H1 (cell line): ENCODE measurements at regions not wholly inside any gene's neighbourhood (a gene's known extent, or its start where the extent isn't known, plus 50 kb on each side); places are given as distances from the start of the nearest gene placed in this dataset.

Experiments
- CTCF ChIA-PET: fragments of 300-600 bp; sonication (Branson Sonifier 250); formaldehyde crosslinking; loops from one replicate; lab custom pipeline; 2021; ENCODE audit not compliant: partially characterized antibody; lab: Charles Lee
- POLR2A ChIA-PET: fragments of 300-600 bp; sonication (Branson Sonifier 250); formaldehyde crosslinking; loops from one replicate; lab custom pipeline; 2021; ENCODE audit warnings: inconsistent platforms; ENCODE audit not compliant: partially characterized antibody; lab: Charles Lee
- DNase-seq, 2 experiments: peaks; one replicate each; pipeline versions ENCODE4 v3.0.0 to v3.0.0-alpha.2; 2010 to 2022; ENCODE audit warnings: low spot score in 2 of 2, low read depth in 1 of 2, mixed read lengths in 1 of 2
- FAIRE-seq: peaks from 2 replicates; lab custom pipeline; 2011; peaks lifted over from hg19 to GRCh38; lab: Jason Lieb, UNC
- H2AFZ ChIP-seq: 2 replicates; pipeline ENCODE4 v1.8.1; 2012; ENCODE audit warnings: low read length, inconsistent platforms
- H2AK5ac ChIP-seq: 2 replicates; pipeline ENCODE4 v1.6.1; 2013; ENCODE audit warnings: low read depth, low read length
- H2BK120ac ChIP-seq: replicated peaks from 2 replicates; pipeline ENCODE3; 2013; ENCODE audit warnings: low read depth, low read length, inconsistent platforms
- H2BK12ac ChIP-seq: 2 replicates; pipeline ENCODE4 v1.6.1; 2013; ENCODE audit warnings: low read depth, low read length
- H2BK15ac ChIP-seq: 2 replicates; pipeline ENCODE4 v1.6.1; 2013; ENCODE audit warnings: low read length
- H2BK20ac ChIP-seq: 2 replicates; pipeline ENCODE4 v1.6.1; 2013; ENCODE audit warnings: low read length
- H2BK5ac ChIP-seq: 2 replicates; pipeline ENCODE4 v1.6.1; 2013; ENCODE audit warnings: low read depth, low read length
- H3K14ac ChIP-seq: 2 replicates; pipeline ENCODE4 v1.6.1; 2013; ENCODE audit warnings: inconsistent platforms; ENCODE audit not compliant: insufficient read length
- H3K18ac ChIP-seq: 2 replicates; pipeline ENCODE4 v1.6.1; 2013; ENCODE audit warnings: low read length; ENCODE audit errors: extremely low read depth
- H3K23ac ChIP-seq: 2 replicates; pipeline ENCODE4 v1.6.1; 2013; ENCODE audit warnings: inconsistent platforms; ENCODE audit not compliant: insufficient read length
- H3K23me2 ChIP-seq: 2 replicates; pipeline ENCODE4 v1.6.1; 2013; ENCODE audit warnings: low read depth, low read length
- H3K27ac ChIP-seq: 2 replicates; pipeline ENCODE4 v1.6.1; 2011; ENCODE audit warnings: low read depth, low read length, inconsistent platforms
- H3K27me3 ChIP-seq, 4 experiments: replicated peaks in 1 of 4; 1 replicate in 1 of 4; 2 replicates in 3 of 4; pipeline versions ENCODE4 v1.6.1 to v1.8.1; 2011 to 2013; ENCODE audit warnings: low read length in 3 of 4, mild to moderate bottlenecking in 3 of 4, inconsistent platforms in 2 of 4, mixed read lengths in 2 of 4, moderate library complexity in 1 of 4; ENCODE audit not compliant: control insufficient read depth in 3 of 4, insufficient read depth in 3 of 4; ENCODE audit errors: extremely low read depth in 1 of 4
- H3K36me3 ChIP-seq, 4 experiments: 2 replicates each; pipeline versions ENCODE4 v1.6.1 to v1.8.1; 2011 to 2013; ENCODE audit warnings: mild to moderate bottlenecking in 4 of 4, low read length in 3 of 4, moderate library complexity in 2 of 4, control low read depth in 1 of 4, inconsistent platforms in 1 of 4; ENCODE audit not compliant: insufficient read depth in 4 of 4, control insufficient read depth in 2 of 4
- H3K4ac ChIP-seq: replicated peaks from 2 replicates; pipeline ENCODE3; 2013; ENCODE audit warnings: low read length, low read depth, mixed read lengths, inconsistent platforms; ENCODE audit not compliant: insufficient read length
- H3K4me1 ChIP-seq, 4 experiments: replicated peaks in 1 of 4; 1 replicate in 1 of 4; 2 replicates in 3 of 4; pipeline versions ENCODE4 v1.6.1 to v1.8.1; 2011 to 2013; ENCODE audit warnings: low read length in 3 of 4, inconsistent platforms in 2 of 4, mixed read lengths in 1 of 4; ENCODE audit not compliant: insufficient read depth in 4 of 4, control insufficient read depth in 3 of 4
- H3K4me2 ChIP-seq, 2 experiments: 2 replicates each; pipeline versions ENCODE4 v1.6.1 to v1.8.1; 2011 to 2013; ENCODE audit warnings: low read depth in 2 of 2, low read length in 2 of 2, control low read depth in 1 of 2, inconsistent platforms in 1 of 2, mild to moderate bottlenecking in 1 of 2; ENCODE audit not compliant: insufficient read depth in 1 of 2
- H3K4me3 ChIP-seq, 4 experiments: fragments of 200-600, 300-600 bp in 1 of 4; sonication (generic), shearing (Covaris generic), sonication (Bioruptor Twin) in 1 of 4; 2 replicates each; pipeline versions ENCODE4 v1.5.1 to v1.8.1; 2011 to 2016; ENCODE audit warnings: low read length in 4 of 4, low read depth in 3 of 4, control low read depth in 2 of 4, inconsistent platforms in 2 of 4, mild to moderate bottlenecking in 2 of 4, mixed read lengths in 1 of 4, moderate library complexity in 1 of 4; ENCODE audit not compliant: insufficient read depth in 2 of 4; ENCODE audit errors: extremely low read depth in 1 of 4
- H3K56ac ChIP-seq: replicated peaks from 2 replicates; pipeline ENCODE3; 2013; ENCODE audit warnings: low read depth, mild to moderate bottlenecking, mixed read lengths, low read length, inconsistent platforms; ENCODE audit not compliant: insufficient read length
- H3K79me1 ChIP-seq: 2 replicates; pipeline ENCODE4 v1.6.1; 2013; ENCODE audit warnings: low read depth, low read length, control low read depth
- H3K79me2 ChIP-seq, 2 experiments: 2 replicates each; pipeline versions ENCODE4 v1.6.1 to v1.8.1; 2012 to 2013; ENCODE audit warnings: low read length in 2 of 2, mild to moderate bottlenecking in 2 of 2, inconsistent platforms in 1 of 2; ENCODE audit not compliant: insufficient read depth in 2 of 2, control insufficient read depth in 1 of 2
- H3K9ac ChIP-seq, 4 experiments: replicated peaks in 1 of 4; 1 replicate in 1 of 4; 2 replicates in 3 of 4; pipeline versions ENCODE4 v1.6.1 to v1.8.1; 2011 to 2013; ENCODE audit warnings: low read depth in 3 of 4, low read length in 3 of 4, control low read depth in 2 of 4, mild to moderate bottlenecking in 2 of 4, moderate library complexity in 2 of 4, inconsistent platforms in 1 of 4; ENCODE audit errors: extremely low read depth in 1 of 4
- H3K9me3 ChIP-seq, 2 experiments: 2 replicates each; pipeline versions ENCODE4 v1.6.1 to v1.8.1; 2012 to 2013; ENCODE audit warnings: mild to moderate bottlenecking in 2 of 2, moderate library complexity in 2 of 2, control low read depth in 1 of 2, inconsistent platforms in 1 of 2, low read depth in 1 of 2, low read length in 1 of 2, mixed read lengths in 1 of 2; ENCODE audit not compliant: insufficient read depth in 2 of 2
- H4K20me1 ChIP-seq, 2 experiments: replicated peaks in 1 of 2; 2 replicates each; pipeline versions ENCODE3 to v1.8.1; 2011 to 2013; ENCODE audit warnings: inconsistent platforms in 2 of 2, low read length in 2 of 2, mild to moderate bottlenecking in 1 of 2; ENCODE audit not compliant: insufficient read depth in 2 of 2, control insufficient read depth in 1 of 2
- H4K5ac ChIP-seq: 2 replicates; pipeline ENCODE4 v1.6.1; 2013; ENCODE audit warnings: low read length, low read depth, mixed read lengths, inconsistent platforms; ENCODE audit not compliant: insufficient read length
- H4K8ac ChIP-seq: 2 replicates; pipeline ENCODE4 v1.8.0; 2013; ENCODE audit warnings: mild to moderate bottlenecking, moderate library complexity, low read length, inconsistent platforms; ENCODE audit not compliant: insufficient read depth; ENCODE audit errors: extremely low read depth
- H4K91ac ChIP-seq: replicated peaks from 2 replicates; pipeline ENCODE3; 2013; ENCODE audit warnings: low read length, mixed read lengths, inconsistent platforms; ENCODE audit not compliant: insufficient read length
- GTF2F1 ChIP-seq: IDR thresholded peaks from 2 replicates; pipeline ENCODE4 v1.6.1; 2012; ENCODE audit warnings: low read depth, low read length, improper control_type of control experiment, borderline replicate concordance
- KDM1A ChIP-seq: fragments of 200-600, 300-600 bp; sonication (generic); IDR thresholded peaks from 2 replicates; pipeline ENCODE4 v1.7.1; 2016; ENCODE audit warnings: mild to moderate bottlenecking, low read length, borderline replicate concordance
- KDM5A ChIP-seq: fragments of 200-600 bp; IDR thresholded peaks from 2 replicates; pipeline ENCODE4 v1.7.1; 2012; ENCODE audit warnings: mild to moderate bottlenecking, low read length, inconsistent platforms, mixed read lengths
- POU5F1 ChIP-seq: IDR thresholded peaks from 2 replicates; pipeline ENCODE4 v1.6.1; 2011; ENCODE audit warnings: low read depth, mild to moderate bottlenecking, low read length, moderate library complexity
- SP2 ChIP-seq: IDR thresholded peaks from 2 replicates; pipeline ENCODE4 v1.6.1; 2012; ENCODE audit warnings: mild to moderate bottlenecking, low read length, inconsistent platforms
- TCF12 ChIP-seq: IDR thresholded peaks from 2 replicates; pipeline ENCODE4 v1.6.1; 2011; ENCODE audit warnings: low read depth, mild to moderate bottlenecking, low read length
- WGBS, 2 experiments: shearing (Covaris generic) in 1 of 2; methylation state at CpG; one replicate each; pipeline versions ENCODE4 v1.1.6 to v1.1.7; 2013 to 2015; ENCODE audit warnings: low lambda C conversion rate in 2 of 2, mixed read lengths in 2 of 2, inconsistent platforms in 1 of 2, low coverage in 1 of 2, missing lambda C conversion rate in 1 of 2; ENCODE audit not compliant: insufficient replicate concordance in 2 of 2, insufficient coverage in 1 of 2, insufficient read length in 1 of 2; ENCODE audit errors: extremely low coverage in 1 of 2, missing lambda C conversion rate in 1 of 2; 5-methylcytosine and 5-hydroxymethylcytosine counted together

GRCh38 chr6:4446982-4447381, 311.6 kb upstream of the ECI2 start:
- no peaks in the 10 kb centered on the region for H4K20me1 ChIP-seq
- H2AFZ ChIP-seq, result no peak overlapping the region
- no peak overlapping the region for H4K5ac ChIP-seq
- no peak overlapping the region for H2BK20ac ChIP-seq
- no peaks in the 10 kb centered on the region for H3K79me1 ChIP-seq
- H2BK15ac ChIP-seq, result no peak overlapping the region
- no peak overlapping the region for H3K4me2 ChIP-seq
- H3K23me2 ChIP-seq, result no peaks in the 10 kb centered on the region
- CTCF ChIA-PET, result no interaction called here
- H4K8ac ChIP-seq, result no peak overlapping the region
- no peak overlapping the region for H3K4me3 ChIP-seq
- no peaks in the 10 kb centered on the region for H3K4me1 ChIP-seq
- H2BK120ac ChIP-seq, result no peak overlapping the region
- no peaks in the 10 kb centered on the region for H3K27me3 ChIP-seq
- no peak overlapping the region for H3K18ac ChIP-seq
- no peak overlapping the region for H3K56ac ChIP-seq
- WGBS, 2 experiments, result 91% methylated on average over 8 of the region's 8 CpGs; no CpG with 5 or more reads in 1 of the 2 experiments
- peaks cover under 1 to 9% of the 10 kb centered on the region in 2 experiments; a peak in 2 of 4 replicates for H3K9me3 ChIP-seq
- no peak for FAIRE-seq
- no peak overlapping the region for H4K91ac ChIP-seq
- H3K36me3 ChIP-seq, result no peaks in the 10 kb centered on the region; a peak in 1 of 8 replicates
- DNase-seq, result no peak
- no peak overlapping the region for H2AK5ac ChIP-seq
- H2BK5ac ChIP-seq, result no peak overlapping the region
- no peak overlapping the region for H3K27ac ChIP-seq
- no peak overlapping the region for H3K14ac ChIP-seq
- no peak overlapping the region for H2BK12ac ChIP-seq
- no peak overlapping the region for H3K23ac ChIP-seq
- H3K79me2 ChIP-seq, result no peaks in the 10 kb centered on the region
- H3K4ac ChIP-seq, result no peak overlapping the region
- H3K9ac ChIP-seq, result no peak overlapping the region
- POLR2A ChIA-PET, result no interaction called here
- TF ChIP-seq GTF2F1 (no peak), TCF12 (no peak), POU5F1 (no peak), SP2 (no peak), KDM5A (no peak), KDM1A (no peak)
